Mononuclear cell (primary cell): ENCODE measurements at regions not wholly inside any gene's neighbourhood (a gene's known extent, or its start where the extent isn't known, plus 50 kb on each side); places are given as distances from the start of the nearest gene placed in this dataset.

Source experiments
- H3K27me3 ChIP-seq: 2 replicates; pipeline ENCODE4 v1.6.0; 2011; ENCODE audit warnings: low read length, control low read depth; ENCODE audit not compliant: insufficient read depth
- H3K4me1 ChIP-seq: 2 replicates; pipeline ENCODE4 v1.5.1; 2011; ENCODE audit warnings: mild to moderate bottlenecking, low read length, control low read depth; ENCODE audit not compliant: insufficient read depth
- H3K4me3 ChIP-seq: 2 replicates; pipeline ENCODE4 v1.5.1; 2011; ENCODE audit warnings: mild to moderate bottlenecking, low read length, moderate library complexity
- H3K9me3 ChIP-seq: 2 replicates; pipeline ENCODE4 v1.5.1; 2011; ENCODE audit warnings: low read depth, mild to moderate bottlenecking, control low read depth, low read length

DNA sequence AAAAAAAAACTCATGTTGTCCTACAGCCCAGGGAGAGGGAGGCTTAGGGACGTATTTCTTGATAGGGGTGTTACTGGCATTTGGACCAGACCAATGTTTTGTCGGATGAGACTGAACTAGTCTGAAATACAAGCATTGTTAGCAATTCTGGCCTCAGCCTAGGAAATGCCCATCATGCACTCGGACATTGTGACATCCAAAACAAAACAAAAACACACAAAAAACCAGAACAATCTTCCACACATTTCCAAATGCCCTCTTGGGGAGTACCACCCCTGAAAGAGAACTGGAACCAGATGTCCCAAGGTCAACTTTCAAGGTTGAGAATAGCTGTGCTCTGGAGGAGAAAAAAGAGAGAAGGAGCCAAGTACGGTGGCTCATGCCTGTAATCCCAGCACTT lies 299.1 kb upstream of the JARID2 start:
- Histone ChIP-seq H3K4me3 (no peak overlapping the region), H3K4me1 (peaks cover 22% of the 10 kb centered on the region), H3K9me3 (no peaks in the 10 kb centered on the region)

GRCh38 chr6:14948586-14949245 lies 297.2 kb upstream of the JARID2 start:
- H3K27me3 ChIP-seq: no peaks in the 10 kb centered on the region
- H3K9me3 ChIP-seq: no peaks in the 10 kb centered on the region
- no peak overlapping the region for H3K4me3 ChIP-seq

More for the DNA sequence above, 299.1 kb upstream of the JARID2 start:
- no peaks in the 10 kb centered on the region for H3K27me3 ChIP-seq

DNA sequence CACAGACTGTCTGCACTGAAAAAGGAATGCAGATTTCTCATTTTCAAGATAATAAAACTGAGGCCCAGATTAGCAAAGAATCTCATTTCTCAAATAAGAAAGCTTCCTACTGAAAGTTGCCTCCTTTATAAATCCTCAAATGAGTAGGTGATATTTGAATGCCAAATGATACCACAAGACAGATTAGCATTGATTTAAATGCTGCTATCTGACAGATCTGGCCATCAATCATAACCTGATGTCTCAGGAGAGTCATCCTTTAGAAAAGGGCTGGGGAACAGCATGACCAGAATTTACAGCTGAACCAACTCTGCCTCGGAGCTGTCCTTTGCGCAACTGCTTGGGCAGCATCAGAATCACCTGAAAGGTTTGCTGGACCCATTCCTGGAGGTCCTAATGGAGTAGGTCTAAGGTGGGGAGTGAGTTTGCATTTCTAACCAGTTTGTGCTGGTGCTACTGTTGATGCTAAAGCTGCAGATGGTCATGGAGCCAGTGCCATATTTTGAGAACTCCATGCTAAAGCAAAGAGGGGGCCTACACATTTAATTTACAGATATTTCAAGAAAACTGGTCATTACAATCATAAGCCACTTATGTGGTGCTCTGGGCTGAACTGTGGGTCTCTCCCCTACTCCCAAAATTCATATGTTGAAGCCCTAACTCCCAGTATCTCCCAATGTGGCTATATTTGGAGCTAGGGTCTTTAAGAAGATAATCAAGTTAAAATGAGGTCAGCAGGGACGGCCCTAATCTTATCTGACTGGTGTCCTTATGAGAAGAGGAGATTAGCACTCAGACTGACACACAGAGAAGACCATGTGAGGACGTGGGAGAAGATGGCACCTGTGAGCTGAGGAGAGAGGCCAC lies 295.5 kb upstream of the JARID2 start:
- Histone ChIP-seq H3K4me1 (peaks cover 35% of the 10 kb centered on the region), H3K4me3 (no peak overlapping the region), H3K27me3 (no peaks in the 10 kb centered on the region), H3K9me3 (no peaks in the 10 kb centered on the region)

More at GRCh38 chr6:14948586-14949245, 297.2 kb upstream of the JARID2 start:
- peaks cover 25% of the 10 kb centered on the region for H3K4me1 ChIP-seq

DNA sequence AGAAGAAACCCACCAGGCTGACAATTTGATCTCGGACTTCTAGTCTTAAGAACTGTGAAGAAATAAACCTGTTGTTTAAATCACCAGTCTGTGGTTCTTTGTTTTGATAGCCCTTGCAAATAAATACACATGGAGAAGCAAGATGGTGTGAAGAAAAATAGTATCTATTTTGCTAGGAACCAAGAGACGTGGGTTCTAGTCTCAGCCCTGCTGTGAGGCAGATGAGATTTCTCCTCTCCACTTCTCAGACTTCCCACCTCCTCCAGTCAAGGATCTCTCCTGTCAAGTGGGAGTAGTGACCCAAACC lies 294.9 kb upstream of the JARID2 start:
- peaks cover 37% of the 10 kb centered on the region for H3K4me1 ChIP-seq
- H3K4me3 ChIP-seq: no peak overlapping the region
- no peaks in the 10 kb centered on the region for H3K9me3 ChIP-seq
- H3K27me3 ChIP-seq: no peaks in the 10 kb centered on the region

- Histone ChIP-seq H3K4me1 (peaks cover 32% of the 10 kb centered on the region), H3K27me3 (no peaks in the 10 kb centered on the region), H3K9me3 (no peaks in the 10 kb centered on the region), H3K4me3 (no peak overlapping the region)
Measured at GRCh38 chr6:14951704-14952103, 294.2 kb upstream of the JARID2 start.

DNA sequence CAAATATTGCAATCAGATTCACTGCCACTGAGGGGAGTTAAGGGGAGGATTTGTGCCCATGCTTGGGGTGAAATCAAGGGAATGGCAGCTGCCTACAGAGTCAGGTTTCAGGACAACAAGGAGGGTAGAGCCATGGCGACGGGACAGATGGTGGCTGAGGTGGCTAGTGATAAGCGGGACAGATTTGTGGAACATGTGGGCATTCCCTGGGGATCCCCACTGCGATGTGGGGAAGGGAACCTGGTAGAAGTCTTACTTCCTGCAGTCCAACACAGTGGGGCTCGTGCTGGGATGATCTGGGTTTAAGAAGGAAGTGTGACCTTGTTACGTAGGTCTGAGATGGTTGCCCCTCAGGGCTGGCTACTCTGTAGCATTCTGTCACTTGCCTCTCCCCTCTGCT lies 292.0 kb upstream of the JARID2 start:
- H3K9me3 ChIP-seq: no peaks in the 10 kb centered on the region
- H3K4me1 ChIP-seq: peaks cover 33% of the 10 kb centered on the region

DNA sequence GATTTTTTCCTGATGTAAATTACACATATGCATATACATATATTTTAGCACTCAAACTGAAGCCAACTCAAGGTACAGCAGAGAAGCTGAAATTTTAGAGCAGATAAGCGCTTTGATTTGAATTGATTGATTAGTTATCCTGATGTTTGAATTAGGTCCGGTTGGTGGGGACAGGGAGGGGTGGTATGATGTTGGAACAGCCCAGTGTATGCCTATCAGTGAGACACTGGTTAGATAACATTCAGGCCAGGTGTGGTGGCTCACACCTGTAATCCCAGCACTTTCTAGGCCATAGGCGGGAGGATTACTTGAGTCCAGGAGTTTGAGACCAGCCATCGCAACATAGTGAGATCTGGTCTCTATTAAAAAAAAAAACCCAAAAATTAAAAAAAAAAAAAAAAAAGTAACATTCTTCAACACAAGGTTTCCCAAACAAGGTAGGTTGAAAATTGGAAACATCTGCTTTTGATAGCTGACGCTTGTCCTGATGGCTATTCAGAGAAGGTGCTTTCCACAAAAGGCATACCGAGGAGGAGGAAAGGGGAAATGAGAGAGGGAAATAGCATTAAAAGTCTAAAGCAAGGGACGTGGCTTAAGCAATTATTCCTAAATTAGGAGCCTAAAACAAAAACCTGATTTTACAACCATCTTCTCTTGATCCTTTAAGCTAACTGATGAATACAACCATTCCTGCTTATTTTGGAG lies 288.4 kb upstream of the JARID2 start:
- no peaks in the 10 kb centered on the region for H3K27me3 ChIP-seq
- peaks cover 33% of the 10 kb centered on the region for H3K4me1 ChIP-seq
- no peaks in the 10 kb centered on the region for H3K9me3 ChIP-seq
- no peak overlapping the region for H3K4me3 ChIP-seq

More for the DNA sequence above, 292.0 kb upstream of the JARID2 start:
- Histone ChIP-seq H3K27me3 (no peaks in the 10 kb centered on the region), H3K4me3 (no peak overlapping the region)

- Histone ChIP-seq H3K4me3 (no peak overlapping the region), H3K4me1 (peaks cover 24% of the 10 kb centered on the region), H3K27me3 (no peaks in the 10 kb centered on the region), H3K9me3 (no peaks in the 10 kb centered on the region)
Measured at GRCh38 chr6:14959324-14959885, 286.5 kb upstream of the JARID2 start.

GRCh38 chr6:14964556-14965270 lies 281.2 kb upstream of the JARID2 start:
- H3K4me3 ChIP-seq: no peak overlapping the region
- H3K27me3 ChIP-seq: no peaks in the 10 kb centered on the region
- peaks cover 5% of the 10 kb centered on the region for H3K9me3 ChIP-seq
- H3K4me1 ChIP-seq: peaks cover 18% of the 10 kb centered on the region

DNA sequence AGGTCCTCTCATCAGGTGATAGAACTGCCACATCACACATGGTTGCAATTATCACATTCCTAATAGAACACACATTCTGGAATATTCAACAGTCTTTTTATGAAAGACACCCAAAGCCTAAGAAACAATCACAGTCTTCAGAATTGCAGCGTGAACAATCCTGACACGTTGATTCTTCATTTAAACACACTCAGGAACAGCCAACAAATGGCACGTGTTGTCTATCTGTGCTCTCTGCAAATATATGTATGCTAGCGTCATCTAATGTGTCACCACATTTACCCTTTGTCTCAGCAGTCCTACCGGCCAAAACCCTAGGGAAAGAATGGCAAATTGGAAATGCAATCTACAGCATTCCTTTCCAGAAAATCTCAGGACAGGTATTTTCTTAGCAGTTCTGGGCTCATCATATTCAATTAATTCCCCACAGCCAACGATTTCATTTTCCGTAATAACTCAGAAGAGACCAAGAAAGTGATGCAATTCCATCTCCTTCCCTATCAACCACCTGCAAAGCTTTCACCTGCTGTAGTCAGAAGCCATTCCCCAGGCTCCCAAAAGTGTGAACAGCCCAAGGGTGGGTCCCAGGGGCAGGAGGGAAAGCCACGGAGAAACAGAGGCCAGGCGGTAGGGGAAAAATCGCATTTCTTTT lies 280.3 kb upstream of the JARID2 start:
- H3K4me1 ChIP-seq: peaks cover 18% of the 10 kb centered on the region
- H3K9me3 ChIP-seq: peaks cover 5% of the 10 kb centered on the region
- H3K27me3 ChIP-seq: no peaks in the 10 kb centered on the region
- no peak overlapping the region for H3K4me3 ChIP-seq

- no peak overlapping the region for H3K4me3 ChIP-seq
- no peaks in the 10 kb centered on the region for H3K27me3 ChIP-seq
- peaks cover 18% of the 10 kb centered on the region for H3K4me1 ChIP-seq
- H3K9me3 ChIP-seq: peaks cover 5% of the 10 kb centered on the region
Measured at GRCh38 chr6:14966096-14966905, 279.6 kb upstream of the JARID2 start.

GRCh38 chr6:14966906-14967711 lies 278.8 kb upstream of the JARID2 start:
- no peaks in the 10 kb centered on the region for H3K27me3 ChIP-seq
- peaks cover 5% of the 10 kb centered on the region for H3K9me3 ChIP-seq
- H3K4me3 ChIP-seq: peak overlapping the region; percentile 12
- H3K4me1 ChIP-seq: peaks cover 18% of the 10 kb centered on the region

- Histone ChIP-seq H3K4me1 (peaks cover 18% of the 10 kb centered on the region), H3K4me3 (no peak overlapping the region), H3K27me3 (no peaks in the 10 kb centered on the region), H3K9me3 (peaks cover 5% of the 10 kb centered on the region)
Measured at GRCh38 chr6:14968056-14968637, 277.7 kb upstream of the JARID2 start.
